Keratinocyte (primary cell): ENCODE measurements at regions not wholly inside any gene's neighbourhood (a gene's known extent, or its start where the extent isn't known, plus 50 kb on each side); places are given as distances from the start of the nearest gene placed in this dataset.

Source experiments
- CTCF ChIP-seq, 3 experiments: IDR thresholded peaks in 1 of 3; conservative IDR thresholded peaks in 1 of 3; optimal IDR thresholded peaks in 1 of 3; 2 replicates in 2 of 3; 3 replicates in 1 of 3; pipeline versions ENCODE3 to v1.5.1; 2011; ENCODE audit warnings: low read length in 3 of 3, mild to moderate bottlenecking in 3 of 3, moderate library complexity in 2 of 3, control low read depth in 1 of 3, inconsistent platforms in 1 of 3; ENCODE audit not compliant: insufficient read depth in 2 of 3; ENCODE audit errors: extremely low read depth in 1 of 3
- EZH2 ChIP-seq: IDR thresholded peaks from one replicate; pipeline ENCODE4 v1.6.1; 2012; ENCODE audit warnings: inconsistent platforms, mild to moderate bottlenecking, low read length, moderate library complexity

- TF ChIP-seq CTCF (optimal IDR thresholded peaks at IDR 0.05 in 1 of 3, IDR thresholded peaks at IDR 0.05 in 1 of 3, conservative IDR thresholded peaks at IDR 0.05 in 1 of 3; ENCODE audit: extremely low read depth in 1 of 3, insufficient read depth in 2 of 3, low read length in 3 of 3) = no peak
- TF ChIP-seq EZH2 = no peak
Observed at GRCh38 chr2:147709655-147710054, 135.2 kb upstream of the ACVR2A start.
